CD4-positive, CD25-positive, alpha-beta regulatory T cell (primary cell): ENCODE measurements at regions not wholly inside any gene's neighbourhood (a gene's known extent, or its start where the extent isn't known, plus 50 kb on each side); places are given as distances from the start of the nearest gene placed in this dataset.

ENCODE experiments used
- ATAC-seq, 2 donors: fragments of 150-1000 bp; cut with Tn5 transposase; one replicate each; pipeline ENCODE4 v1.10.0; 2021; ENCODE audit warnings: low read depth in 2 of 2, moderate number of reproducible peaks in 2 of 2, moderate library complexity in 1 of 2
- DNase-seq, 3 donors: peaks; one replicate each; pipeline versions ENCODE4 v3.0.0 to v3.0.0-alpha.2; 2012 to 2022; ENCODE audit warnings: mixed read lengths in 1 of 3
- H3K27ac ChIP-seq: one replicate; pipeline ENCODE4 v1.7.0; 2013; ENCODE audit warnings: mild to moderate bottlenecking, low read length; ENCODE audit not compliant: insufficient read depth, poor library complexity, severe bottlenecking
- H3K27me3 ChIP-seq: one replicate; pipeline ENCODE4 v1.7.0; 2013; ENCODE audit warnings: low read length; ENCODE audit not compliant: control insufficient read depth, insufficient read depth
- H3K36me3 ChIP-seq: one replicate; pipeline ENCODE4 v1.7.0; 2013; ENCODE audit warnings: mild to moderate bottlenecking, low read length, moderate library complexity; ENCODE audit not compliant: control insufficient read depth, insufficient read depth
- H3K4me1 ChIP-seq: 2 replicates; pipeline ENCODE4 v1.7.0; 2013; ENCODE audit warnings: mild to moderate bottlenecking, low read length; ENCODE audit not compliant: insufficient read depth, control insufficient read depth, poor library complexity, severe bottlenecking
- H3K4me3 ChIP-seq: one replicate; pipeline ENCODE4 v1.7.0; 2013; ENCODE audit warnings: low read depth, mild to moderate bottlenecking, low read length, moderate library complexity
- H3K9me3 ChIP-seq, 2 experiments: 1 replicate in 1 of 2; 2 replicates in 1 of 2; pipeline ENCODE4 v1.7.0; 2013; ENCODE audit warnings: low read length in 2 of 2, mild to moderate bottlenecking in 1 of 2, moderate library complexity in 1 of 2; ENCODE audit not compliant: control insufficient read depth in 2 of 2
- H3K27ac Mint-ChIP-seq, 3 donors: one replicate each; pipeline ENCODE4 v1.8.0; 2020 to 2022; ENCODE audit warnings: mild to moderate bottlenecking in 3 of 3, mixed read lengths in 3 of 3, moderate library complexity in 2 of 3
- H3K27me3 Mint-ChIP-seq: one replicate; pipeline ENCODE4 v1.8.0; 2022; ENCODE audit warnings: mild to moderate bottlenecking, mixed read lengths
- H3K36me3 Mint-ChIP-seq: one replicate; pipeline ENCODE4 v1.8.0; 2020; ENCODE audit warnings: mixed read lengths
- H3K4me1 Mint-ChIP-seq, 4 donors: one replicate each; pipeline ENCODE4 v1.8.0; 2020 to 2022; ENCODE audit warnings: mixed read lengths in 4 of 4, mild to moderate bottlenecking in 1 of 4
- H3K4me3 Mint-ChIP-seq, 4 donors: one replicate each; pipeline ENCODE4 v1.8.0; 2020 to 2022; ENCODE audit warnings: mild to moderate bottlenecking in 4 of 4, mixed read lengths in 4 of 4, moderate library complexity in 3 of 4
- H3K9me3 Mint-ChIP-seq, 7 donors: one replicate each; pipeline ENCODE4 v1.8.0; 2020 to 2022; ENCODE audit warnings: mixed read lengths in 7 of 7, mild to moderate bottlenecking in 3 of 7, moderate library complexity in 2 of 7

GRCh38 chr4:188988131-188988530 lies 848.9 kb downstream of the TRIML1 start:
- Mint-ChIP-seq H3K27me3 (no peaks in the 10 kb centered on the region), H3K36me3 (no peaks in the 10 kb centered on the region), H3K4me1 (peaks cover 0 to 4% (median 0%) of the 10 kb centered on the region in 4 donors), H3K9me3 (peaks cover 0 to 14% (median 6%) of the 10 kb centered on the region in 7 donors), H3K4me3 (no peak overlapping the region), H3K27ac (no peak overlapping the region)
- Histone ChIP-seq H3K9me3 (peaks cover 0 to 2% of the 10 kb centered on the region in 2 experiments), H3K4me1 (no peaks in the 10 kb centered on the region), H3K27me3 (no peaks in the 10 kb centered on the region), H3K27ac (no peak overlapping the region), H3K4me3 (no peak overlapping the region), H3K36me3 (no peaks in the 10 kb centered on the region)
- no peak for ATAC-seq
- no peak for DNase-seq

- Mint-ChIP-seq H3K27ac (no peak overlapping the region), H3K4me3 (no peak overlapping the region), H3K36me3 (no peaks in the 10 kb centered on the region), H3K27me3 (no peaks in the 10 kb centered on the region), H3K9me3 (peaks cover 0 to 16% (median 5%) of the 10 kb centered on the region in 7 donors), H3K4me1 (peaks cover 0 to 5% (median 0%) of the 10 kb centered on the region in 4 donors)
- H3K27me3 ChIP-seq = no peaks in the 10 kb centered on the region
- ATAC-seq (no peak), DNase-seq (no peak)
- H3K4me1 ChIP-seq = no peaks in the 10 kb centered on the region
- no peaks in the 10 kb centered on the region for H3K36me3 ChIP-seq
- H3K9me3 ChIP-seq = peaks cover 0 to 4% of the 10 kb centered on the region in 2 experiments
- H3K4me3 ChIP-seq = no peak overlapping the region
- no peak overlapping the region for H3K27ac ChIP-seq
These were observed 850.1 kb downstream of the TRIML1 start for GRCh38 chr4:188989371-188989770.

DNA sequence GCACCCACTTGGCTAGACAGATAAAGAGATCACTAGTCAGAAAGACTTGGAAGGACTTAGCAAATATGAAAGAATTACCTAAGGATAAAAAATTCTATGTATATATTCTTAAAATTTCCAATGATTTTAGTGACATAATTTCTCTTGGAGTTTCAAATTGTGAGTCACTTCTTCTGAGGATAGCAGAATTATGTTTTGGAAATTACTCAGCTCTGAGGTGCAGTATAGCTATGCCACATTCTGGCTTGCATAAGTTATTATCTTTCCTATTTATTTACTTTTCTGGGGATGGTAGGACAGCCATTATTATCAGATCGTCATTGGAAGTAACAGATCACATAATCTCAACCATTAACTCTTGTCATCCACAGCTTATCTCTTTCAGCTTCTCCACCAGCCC lies 853.5 kb downstream of the TRIML1 start:
- H3K9me3 Mint-ChIP-seq = peaks cover 0 to 12% (median 10%) of the 10 kb centered on the region in 7 donors
- peaks cover 0 to 5% (median 0%) of the 10 kb centered on the region in 4 donors for H3K4me1 Mint-ChIP-seq

DNA sequence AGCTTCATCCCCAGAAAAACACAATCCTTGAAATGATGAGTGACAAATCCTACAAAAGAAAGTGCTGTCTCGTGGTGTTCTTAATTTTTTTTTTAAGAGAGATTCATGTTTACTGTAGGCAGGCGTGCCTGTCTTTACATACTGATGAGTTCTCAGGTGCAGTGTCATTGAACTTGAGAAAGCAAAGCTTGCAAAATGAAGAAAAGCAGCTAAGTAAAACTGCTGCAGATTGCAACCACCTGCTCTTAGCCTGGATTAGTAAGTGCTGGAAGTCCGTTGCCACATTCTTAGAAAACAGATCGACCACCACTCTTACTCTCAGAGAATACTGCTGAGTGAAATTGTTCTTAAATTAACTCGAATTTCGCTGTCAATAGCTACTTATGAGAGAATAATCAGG lies 854.6 kb downstream of the TRIML1 start:
- no peak for ATAC-seq
- Histone ChIP-seq H3K36me3 (no peaks in the 10 kb centered on the region), H3K27ac (no peak overlapping the region), H3K27me3 (no peaks in the 10 kb centered on the region), H3K9me3 (peaks cover 0 to 1% of the 10 kb centered on the region in 2 experiments), H3K4me3 (no peak overlapping the region), H3K4me1 (no peaks in the 10 kb centered on the region)
- Mint-ChIP-seq H3K36me3 (no peaks in the 10 kb centered on the region), H3K4me1 (peaks cover 0 to 5% (median 0%) of the 10 kb centered on the region in 4 donors), H3K27ac (no peak overlapping the region), H3K27me3 (no peaks in the 10 kb centered on the region), H3K9me3 (peaks cover 0 to 15% (median 6%) of the 10 kb centered on the region in 7 donors), H3K4me3 (no peak overlapping the region)
- no peak for DNase-seq

More for the DNA sequence above, 853.5 kb downstream of the TRIML1 start:
- no peak overlapping the region for H3K4me3 ChIP-seq
- Mint-ChIP-seq H3K27me3 (no peaks in the 10 kb centered on the region), H3K4me3 (no peak overlapping the region), H3K27ac (no peak overlapping the region), H3K36me3 (no peaks in the 10 kb centered on the region)
- peaks cover 0 to 4% of the 10 kb centered on the region in 2 experiments for H3K9me3 ChIP-seq
- ATAC-seq (no peak), DNase-seq (no peak)
- H3K27me3 ChIP-seq = no peaks in the 10 kb centered on the region
- no peaks in the 10 kb centered on the region for H3K36me3 ChIP-seq
- no peak overlapping the region for H3K27ac ChIP-seq
- H3K4me1 ChIP-seq = no peaks in the 10 kb centered on the region

GRCh38 chr4:189001283-189001970 lies 862.2 kb downstream of the TRIML1 start:
- no peaks in the 10 kb centered on the region for H3K4me1 Mint-ChIP-seq
- no peaks in the 10 kb centered on the region for H3K36me3 ChIP-seq
- H3K9me3 ChIP-seq = peaks cover 2 to 16% of the 10 kb centered on the region in 2 experiments
- H3K4me3 Mint-ChIP-seq = no peak overlapping the region
- no peak for ATAC-seq
- no peaks in the 10 kb centered on the region for H3K27me3 Mint-ChIP-seq
- H3K27me3 ChIP-seq = no peaks in the 10 kb centered on the region
- H3K9me3 Mint-ChIP-seq = peaks cover 5 to 19% (median 8%) of the 10 kb centered on the region in 7 donors
- no peak overlapping the region for H3K27ac ChIP-seq
- H3K4me3 ChIP-seq = no peak overlapping the region
- no peak for DNase-seq
- H3K4me1 ChIP-seq = no peaks in the 10 kb centered on the region
- H3K27ac Mint-ChIP-seq = no peak overlapping the region
- H3K36me3 Mint-ChIP-seq = no peaks in the 10 kb centered on the region

DNA sequence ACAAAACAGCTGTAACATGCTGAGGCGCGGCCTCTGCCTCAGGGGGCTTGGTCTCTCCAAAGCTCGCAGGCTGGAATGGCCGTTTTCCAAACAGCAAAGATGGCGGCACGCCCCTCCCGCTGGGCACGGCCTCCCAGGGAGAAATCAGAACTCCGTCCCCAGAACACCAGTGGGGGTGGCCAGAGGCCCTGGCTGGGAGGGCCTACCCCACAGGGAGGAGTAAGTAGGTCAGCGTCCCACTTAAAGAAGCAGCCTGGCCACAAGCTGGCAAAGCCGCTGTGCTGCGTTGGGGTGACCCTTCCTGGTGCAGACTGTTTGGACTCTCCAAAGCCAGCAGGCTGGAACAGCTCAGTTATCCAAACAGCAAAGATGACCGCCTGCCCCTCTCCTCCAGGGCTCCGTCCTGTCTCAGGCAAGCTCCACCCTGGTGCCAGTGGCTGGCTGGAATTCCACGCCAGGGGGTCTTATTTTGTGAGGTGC lies 862.8 kb downstream of the TRIML1 start:
- Histone ChIP-seq H3K36me3 (no peaks in the 10 kb centered on the region), H3K9me3 (peaks cover 2 to 16% of the 10 kb centered on the region in 2 experiments), H3K27me3 (no peaks in the 10 kb centered on the region), H3K4me1 (no peaks in the 10 kb centered on the region), H3K27ac (no peak overlapping the region), H3K4me3 (no peak overlapping the region)
- H3K27me3 Mint-ChIP-seq = no peaks in the 10 kb centered on the region
- DNase-seq (no peak), ATAC-seq (no peak)
- H3K36me3 Mint-ChIP-seq = no peaks in the 10 kb centered on the region
- no peak overlapping the region for H3K4me3 Mint-ChIP-seq
- no peak overlapping the region for H3K27ac Mint-ChIP-seq
- H3K4me1 Mint-ChIP-seq = no peaks in the 10 kb centered on the region
- H3K9me3 Mint-ChIP-seq = peaks cover 1 to 17% (median 8%) of the 10 kb centered on the region in 7 donors

- H3K9me3 Mint-ChIP-seq = peaks cover 1 to 17% (median 8%) of the 10 kb centered on the region in 7 donors
- H3K36me3 Mint-ChIP-seq = no peaks in the 10 kb centered on the region
- no peaks in the 10 kb centered on the region for H3K4me1 Mint-ChIP-seq
- no peak overlapping the region for H3K4me3 Mint-ChIP-seq
- Histone ChIP-seq H3K27ac (no peak overlapping the region), H3K4me1 (no peaks in the 10 kb centered on the region), H3K36me3 (no peaks in the 10 kb centered on the region), H3K27me3 (no peaks in the 10 kb centered on the region), H3K4me3 (no peak overlapping the region), H3K9me3 (peaks cover 2 to 16% of the 10 kb centered on the region in 2 experiments)
- DNase-seq (no peak), ATAC-seq (no peak)
- no peak overlapping the region for H3K27ac Mint-ChIP-seq
- H3K27me3 Mint-ChIP-seq = no peaks in the 10 kb centered on the region
These were observed 863.2 kb downstream of the TRIML1 start for GRCh38 chr4:189002475-189002874.
